ENCODE measurements at regions not wholly inside any gene's neighbourhood (a gene's known extent, or its start where the extent isn't known, plus 50 kb on each side); places are given as distances from the start of the nearest gene placed in this dataset.

DNA sequence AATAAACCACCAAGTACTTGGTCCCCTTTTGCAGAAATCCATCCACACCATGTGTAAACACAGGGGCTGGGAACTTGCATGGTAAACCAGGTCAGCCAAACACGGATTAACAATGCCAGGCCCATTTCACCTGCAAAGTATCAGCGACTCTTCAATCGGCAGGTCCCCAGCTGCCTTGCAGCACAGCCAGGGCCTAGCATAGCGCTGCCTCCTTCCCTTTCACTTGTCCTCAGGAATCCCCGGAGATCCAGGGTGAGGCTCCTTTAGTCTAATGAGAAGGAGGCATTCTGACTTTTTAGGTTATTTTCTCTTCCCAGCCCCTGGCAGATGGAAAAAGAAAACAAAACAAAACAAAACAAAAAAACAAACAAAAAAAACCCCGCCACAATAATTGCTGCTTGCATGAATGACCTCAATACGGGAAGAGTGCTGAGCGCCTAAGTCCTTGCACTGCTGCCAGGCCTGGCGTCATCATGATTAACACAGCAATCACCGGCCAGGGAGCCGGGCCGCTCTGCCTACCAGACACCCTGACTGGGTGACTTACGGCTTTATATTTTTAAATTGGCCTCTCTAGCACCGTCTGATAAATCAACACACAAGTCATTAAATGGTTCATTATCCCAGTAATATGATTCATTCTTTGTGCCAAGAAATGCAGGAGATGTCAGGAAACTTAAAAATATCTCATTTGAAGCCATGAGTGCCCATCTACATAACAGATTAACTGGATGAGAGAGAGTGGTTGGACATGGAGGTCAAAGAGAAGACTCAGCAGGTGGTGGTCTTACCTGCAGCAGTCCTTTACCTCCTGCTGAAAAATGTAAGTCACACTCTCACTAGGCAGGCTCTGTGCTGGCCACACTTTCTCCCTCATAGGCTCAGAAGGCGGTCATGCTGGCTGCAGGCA lies 692.7 kb downstream of the UQCRFS1 start:
- TF ChIP-seq, protein P1, sequence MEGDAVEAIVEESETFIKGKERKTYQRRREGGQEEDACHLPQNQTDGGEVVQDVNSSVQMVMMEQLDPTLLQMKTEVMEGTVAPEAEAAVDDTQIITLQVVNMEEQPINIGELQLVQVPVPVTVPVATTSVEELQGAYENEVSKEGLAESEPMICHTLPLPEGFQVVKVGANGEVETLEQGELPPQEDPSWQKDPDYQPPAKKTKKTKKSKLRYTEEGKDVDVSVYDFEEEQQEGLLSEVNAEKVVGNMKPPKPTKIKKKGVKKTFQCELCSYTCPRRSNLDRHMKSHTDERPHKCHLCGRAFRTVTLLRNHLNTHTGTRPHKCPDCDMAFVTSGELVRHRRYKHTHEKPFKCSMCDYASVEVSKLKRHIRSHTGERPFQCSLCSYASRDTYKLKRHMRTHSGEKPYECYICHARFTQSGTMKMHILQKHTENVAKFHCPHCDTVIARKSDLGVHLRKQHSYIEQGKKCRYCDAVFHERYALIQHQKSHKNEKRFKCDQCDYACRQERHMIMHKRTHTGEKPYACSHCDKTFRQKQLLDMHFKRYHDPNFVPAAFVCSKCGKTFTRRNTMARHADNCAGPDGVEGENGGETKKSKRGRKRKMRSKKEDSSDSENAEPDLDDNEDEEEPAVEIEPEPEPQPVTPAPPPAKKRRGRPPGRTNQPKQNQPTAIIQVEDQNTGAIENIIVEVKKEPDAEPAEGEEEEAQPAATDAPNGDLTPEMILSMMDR (IDR thresholded peaks at IDR 0.05) = no peak
- no peak for TF ChIP-seq POLR2A (IDR thresholded peaks at IDR 0.05)
